IMR-90 (cell line): ENCODE measurements at regions not wholly inside any gene's neighbourhood (a gene's known extent, or its start where the extent isn't known, plus 50 kb on each side); places are given as distances from the start of the nearest gene placed in this dataset.

Experiments
- ATAC-seq: fragments of 200-7000 bp; cut with Tn5 transposase; 2 replicates; pipeline ENCODE4 v1.9.1; 2020; ENCODE audit warnings: low read depth, mild to moderate bottlenecking, moderate library complexity
- BruUV-seq: library from RNA; stranded (reverse); fragments of 400-500 nt; replicated peaks from 2 replicates; lab custom pipeline; 2021; lab: Mats Ljungman, UMichigan
- CTCF ChIA-PET: fragments of 300-600 bp; formaldehyde crosslinking; extraction: SDS; loops from one replicate; lab custom pipeline; 2021; ENCODE audit warnings: antibody characterized with exemption; lab: Yijun Ruan, JAX
- POLR2A ChIA-PET: fragments of 300-600 bp; sonication (Branson Sonifier 250); formaldehyde crosslinking; loops from one replicate; lab custom pipeline; 2022; ENCODE audit warnings: antibody characterized with exemption; ENCODE audit not compliant: unreplicated experiment; lab: Charles Lee
- DNase-seq: peaks from one replicate; pipeline ENCODE4 v3.0.0; 2013
- H2AFZ ChIP-seq: replicated peaks from 2 replicates; pipeline ENCODE3; 2013; ENCODE audit warnings: low read length, mild to moderate bottlenecking; ENCODE audit not compliant: poor library complexity
- H2AK5ac ChIP-seq: 2 replicates; pipeline ENCODE4 v1.6.1; 2013; ENCODE audit warnings: low read depth, low read length, inconsistent platforms
- H2AK9ac ChIP-seq: replicated peaks from 2 replicates; pipeline ENCODE3; 2013; ENCODE audit warnings: mild to moderate bottlenecking, low read depth, low read length, moderate library complexity; ENCODE audit not compliant: poor library complexity
- H2BK120ac ChIP-seq: 2 replicates; pipeline ENCODE4 v1.6.1; 2013; ENCODE audit warnings: low read depth, low read length, inconsistent platforms
- H2BK15ac ChIP-seq: 3 replicates; pipeline ENCODE4 v1.6.1; 2013; ENCODE audit warnings: low read depth, low read length, inconsistent platforms
- H2BK20ac ChIP-seq: 2 replicates; pipeline ENCODE4 v1.6.1; 2013; ENCODE audit warnings: low read depth, mild to moderate bottlenecking, inconsistent platforms, low read length, moderate library complexity
- H2BK5ac ChIP-seq: 2 replicates; pipeline ENCODE4 v1.6.1; 2013; ENCODE audit warnings: mild to moderate bottlenecking, low read depth, low read length, inconsistent platforms; ENCODE audit not compliant: poor library complexity, severe bottlenecking
- H3K14ac ChIP-seq: replicated peaks from 2 replicates; pipeline ENCODE4 v1.6.1; 2013; ENCODE audit warnings: low read depth, low read length, inconsistent platforms
- H3K18ac ChIP-seq: 2 replicates; pipeline ENCODE4 v1.6.1; 2013; ENCODE audit warnings: low read depth, low read length, control low read depth
- H3K23ac ChIP-seq: 2 replicates; pipeline ENCODE4 v1.6.1; 2013; ENCODE audit warnings: low read depth, low read length, inconsistent platforms
- H3K27ac ChIP-seq: 2 replicates; pipeline ENCODE4 v1.5.1; 2013; ENCODE audit warnings: mild to moderate bottlenecking, control low read depth, low read length; ENCODE audit not compliant: insufficient read depth
- H3K27me3 ChIP-seq: 2 replicates; pipeline ENCODE4 v1.6.1; 2013; ENCODE audit warnings: low read length; ENCODE audit not compliant: control insufficient read depth, insufficient read depth
- H3K36me3 ChIP-seq: 2 replicates; pipeline ENCODE4 v1.6.1; 2013; ENCODE audit warnings: low read length, mixed read lengths; ENCODE audit not compliant: control insufficient read depth, insufficient read depth
- H3K4ac ChIP-seq: 2 replicates; pipeline ENCODE4 v1.6.1; 2013; ENCODE audit warnings: low read depth, low read length, inconsistent platforms
- H3K4me1 ChIP-seq: 2 replicates; pipeline ENCODE4 v1.6.1; 2013; ENCODE audit warnings: low read length, mixed read lengths; ENCODE audit not compliant: control insufficient read depth, insufficient read depth
- H3K4me2 ChIP-seq: 2 replicates; pipeline ENCODE4 v1.6.1; 2013; ENCODE audit warnings: low read depth, mild to moderate bottlenecking, control low read depth, low read length, moderate library complexity
- H3K4me3 ChIP-seq: 2 replicates; pipeline ENCODE4 v1.5.1; 2013; ENCODE audit warnings: low read depth, mild to moderate bottlenecking, control low read depth, low read length, moderate library complexity; ENCODE audit not compliant: insufficient read depth
- H3K56ac ChIP-seq: 2 replicates; pipeline ENCODE4 v1.6.1; 2013; ENCODE audit warnings: low read length, inconsistent platforms; ENCODE audit not compliant: insufficient read depth; ENCODE audit errors: extremely low read depth
- H3K79me1 ChIP-seq, 2 experiments: 2 replicates each; pipeline ENCODE4 v1.6.1; 2013; ENCODE audit warnings: low read length in 2 of 2, inconsistent platforms in 1 of 2, low read depth in 1 of 2
- H3K9ac ChIP-seq: 2 replicates; pipeline ENCODE4 v1.6.1; 2013; ENCODE audit warnings: low read depth, low read length, control low read depth
- H3K9me1 ChIP-seq: 2 replicates; pipeline ENCODE4 v1.6.1; 2013; ENCODE audit warnings: low read length, inconsistent platforms; ENCODE audit not compliant: insufficient read depth
- H3K9me3 ChIP-seq: 2 replicates; pipeline ENCODE4 v1.6.1; 2013; ENCODE audit warnings: low read length; ENCODE audit not compliant: control insufficient read depth, insufficient read depth
- H4K20me1 ChIP-seq: 2 replicates; pipeline ENCODE4 v1.6.1; 2013; ENCODE audit warnings: low read length, inconsistent platforms; ENCODE audit not compliant: insufficient read depth
- H4K5ac ChIP-seq: 2 replicates; pipeline ENCODE4 v1.6.1; 2013; ENCODE audit warnings: mild to moderate bottlenecking, low read depth, low read length, control low read depth
- H4K8ac ChIP-seq, 2 experiments: 2 replicates each; pipeline ENCODE4 v1.6.1; 2013; ENCODE audit warnings: low read depth in 2 of 2, low read length in 2 of 2, control low read depth in 1 of 2, inconsistent platforms in 1 of 2
- H4K91ac ChIP-seq: 2 replicates; pipeline ENCODE4 v1.6.1; 2013; ENCODE audit warnings: low read depth, low read length, inconsistent platforms; ENCODE audit not compliant: insufficient read depth
- ELK1 ChIP-seq: fragments of 150-350 bp; IDR thresholded peaks from 2 replicates; pipeline ENCODE4 v1.6.1; 2016; ENCODE audit warnings: low read depth, mild to moderate bottlenecking, low read length, moderate library complexity, borderline replicate concordance
- FOS ChIP-seq: fragments of 150-350 bp; IDR thresholded peaks from 2 replicates; pipeline ENCODE4 v1.6.1; 2016; ENCODE audit warnings: low read depth, low read length
- MAZ ChIP-seq: IDR thresholded peaks from 2 replicates; pipeline ENCODE4 v1.6.1; 2012; ENCODE audit warnings: low read depth, mild to moderate bottlenecking, low read length, improper control_type of control experiment, moderate library complexity, borderline replicate concordance
- MXI1 ChIP-seq: IDR thresholded peaks from 2 replicates; pipeline ENCODE4 v1.6.1; 2012; ENCODE audit warnings: low read depth, mild to moderate bottlenecking, low read length, moderate library complexity, borderline replicate concordance
- NFE2L2 ChIP-seq: fragments of 150-350 bp; IDR thresholded peaks from 2 replicates; pipeline ENCODE4 v1.6.1; 2016; ENCODE audit warnings: low read depth, mild to moderate bottlenecking, low read length
- POLR2A ChIP-seq: IDR thresholded peaks from 2 replicates; pipeline ENCODE4 v1.6.1; 2012; ENCODE audit warnings: mild to moderate bottlenecking, low read depth, low read length
- RCOR1 ChIP-seq: IDR thresholded peaks from 2 replicates; pipeline ENCODE4 v1.6.1; 2012; ENCODE audit warnings: mild to moderate bottlenecking, low read length, improper control_type of control experiment; ENCODE audit not compliant: insufficient replicate concordance
- RFX5 ChIP-seq: IDR thresholded peaks from 2 replicates; pipeline ENCODE4 v1.8.0; 2012; ENCODE audit warnings: low read depth, mild to moderate bottlenecking, low read length, moderate library complexity
- USF2 ChIP-seq: fragments of 150-350 bp; IDR thresholded peaks from 2 replicates; pipeline ENCODE4 v1.6.1; 2017; ENCODE audit warnings: mild to moderate bottlenecking, antibody characterized with exemption, low read length, low read depth
- WGBS, 2 experiments: methylation state at CpG; one replicate each; pipeline versions ENCODE4 v1.1.5 to v1.1.7; 2013; ENCODE audit warnings: missing lambda C conversion rate in 2 of 2; ENCODE audit not compliant: insufficient read length in 1 of 2; ENCODE audit errors: extremely low coverage in 2 of 2; 5-methylcytosine and 5-hydroxymethylcytosine counted together
- dilution Hi-C: fragments of 300-500 bp; cut with HindIII; formaldehyde crosslinking; loops from one replicate; pipeline ENCODE4 v1.14.3; 2018; ENCODE audit warnings: low sequenced_read_pairs; ENCODE audit not compliant: unreplicated experiment
- in situ Hi-C: fragments of 300-500 bp; cut with MboI; formaldehyde crosslinking; loops from 3 replicates; pipeline ENCODE4 v1.14.3; 2019; ENCODE audit warnings: low sequenced_read_pairs, inconsistent platforms, mixed read lengths
- intact Hi-C: fragments of 100-400 bp; cut with micrococcal nuclease; formaldehyde crosslinking; loops from 2 replicates; pipeline ENCODE4 v1.10.0; 2022

- dilution Hi-C loops (no loop called here), intact Hi-C loops (no loop called here), in situ Hi-C loops (no loop called here)
- H3K18ac ChIP-seq = no peak overlapping the region
- peaks cover 38% of the 10 kb centered on the region for H3K9me3 ChIP-seq
- ATAC-seq = no peak
- H4K91ac ChIP-seq = no peak overlapping the region
- no TSS peak for BruUV-seq
- H3K14ac ChIP-seq = no peak overlapping the region
- no peak overlapping the region for H2BK20ac ChIP-seq
- H2AK5ac ChIP-seq = no peak overlapping the region
- H3K4me3 ChIP-seq = no peak overlapping the region
- no peak overlapping the region for H2AK9ac ChIP-seq
- no peak overlapping the region for H3K4me2 ChIP-seq
- H4K5ac ChIP-seq = no peak overlapping the region
- no CpG with 5 or more reads among the region's 6 CpGs for WGBS, 2 experiments
- no peaks in the 10 kb centered on the region for H3K27me3 ChIP-seq
- H3K9me1 ChIP-seq = no peaks in the 10 kb centered on the region
- no peak overlapping the region for H3K4ac ChIP-seq
- no peak overlapping the region for H2BK5ac ChIP-seq
- no peak overlapping the region for H3K27ac ChIP-seq
- DNase-seq = no peak
- TF ChIP-seq MAZ (no peak), NFE2L2 (no peak), FOS (no peak), RCOR1 (no peak), POLR2A (no peak), RFX5 (no peak), USF2 (no peak), MXI1 (no peak), ELK1 (no peak)
- no peak overlapping the region for H4K8ac ChIP-seq
- ChIA-PET CTCF (no interaction called here), POLR2A (no interaction called here)
- no peak overlapping the region for H2AFZ ChIP-seq
- H3K23ac ChIP-seq = no peak overlapping the region
- no peak overlapping the region for H3K56ac ChIP-seq
- no peak overlapping the region for H3K9ac ChIP-seq
- no peaks in the 10 kb centered on the region for H4K20me1 ChIP-seq
- H3K4me1 ChIP-seq = no peaks in the 10 kb centered on the region
- no peaks in the 10 kb centered on the region for H3K36me3 ChIP-seq
- H2BK120ac ChIP-seq = no peak overlapping the region
- H3K79me1 ChIP-seq = no peaks in the 10 kb centered on the region
- no peak overlapping the region for H2BK15ac ChIP-seq
Measured at GRCh38 chr10:123496375-123496774, 169.8 kb upstream of the GPR26 start.
